H9 (cell line): ENCODE measurements at regions not wholly inside any gene's neighbourhood (a gene's known extent, or its start where the extent isn't known, plus 50 kb on each side); places are given as distances from the start of the nearest gene placed in this dataset.

Experiments
- DNase-seq: peaks from one replicate; pipeline ENCODE4 v3.0.0-alpha.2; 2017
- H2AFZ ChIP-seq: one replicate; pipeline ENCODE4 v1.6.1; 2013; ENCODE audit warnings: mild to moderate bottlenecking, low read length, control low read depth, moderate library complexity
- H2AK5ac ChIP-seq: 2 replicates; pipeline ENCODE4 v1.6.1; 2013; ENCODE audit warnings: low read length, control low read depth, mixed read lengths; ENCODE audit not compliant: insufficient read length
- H2BK120ac ChIP-seq: one replicate; pipeline ENCODE4 v1.6.1; 2013; ENCODE audit warnings: low read depth, mild to moderate bottlenecking, low read length, control low read depth, inconsistent platforms; ENCODE audit not compliant: poor library complexity, severe bottlenecking
- H2BK12ac ChIP-seq: 2 replicates; pipeline ENCODE4 v1.6.1; 2013; ENCODE audit warnings: low read length, control low read depth, mixed read lengths, low read depth; ENCODE audit not compliant: insufficient read length
- H2BK15ac ChIP-seq: 2 replicates; pipeline ENCODE4 v1.6.1; 2013; ENCODE audit warnings: low read depth, low read length, control low read depth
- H2BK20ac ChIP-seq: one replicate; pipeline ENCODE4 v1.6.1; 2013; ENCODE audit warnings: low read depth, mild to moderate bottlenecking, low read length, control low read depth, inconsistent platforms; ENCODE audit not compliant: poor library complexity, severe bottlenecking
- H2BK5ac ChIP-seq: 2 replicates; pipeline ENCODE4 v1.6.1; 2013; ENCODE audit warnings: low read length, control low read depth, mixed read lengths; ENCODE audit not compliant: insufficient read length
- H3K14ac ChIP-seq: 2 replicates; pipeline ENCODE4 v1.6.1; 2013; ENCODE audit warnings: low read length, control low read depth; ENCODE audit not compliant: insufficient read depth
- H3K18ac ChIP-seq: 2 replicates; pipeline ENCODE4 v1.6.1; 2013; ENCODE audit warnings: low read depth, mild to moderate bottlenecking, mixed read lengths, low read length, control low read depth; ENCODE audit not compliant: insufficient read length
- H3K23ac ChIP-seq: 2 replicates; pipeline ENCODE4 v1.6.1; 2013; ENCODE audit warnings: low read length, control low read depth, mixed read lengths, low read depth; ENCODE audit not compliant: insufficient read length
- H3K23me2 ChIP-seq: 2 replicates; pipeline ENCODE4 v1.6.1; 2013; ENCODE audit warnings: low read depth, mild to moderate bottlenecking, mixed read lengths, low read length, control low read depth; ENCODE audit not compliant: insufficient read length, poor library complexity, severe bottlenecking
- H3K27ac ChIP-seq: 2 replicates; pipeline ENCODE4 v1.5.1; 2013; ENCODE audit warnings: low read length, control low read depth, mixed read lengths, low read depth; ENCODE audit not compliant: insufficient read length
- H3K27me3 ChIP-seq: 2 replicates; pipeline ENCODE4 v1.6.1; 2013; ENCODE audit warnings: low read length, control low read depth, inconsistent platforms; ENCODE audit not compliant: insufficient read depth
- H3K4ac ChIP-seq: 2 replicates; pipeline ENCODE4 v1.6.1; 2013; ENCODE audit warnings: low read depth, mild to moderate bottlenecking, control low read depth, inconsistent platforms, low read length, moderate library complexity
- H3K4me1 ChIP-seq: 2 replicates; pipeline ENCODE4 v1.6.1; 2013; ENCODE audit warnings: low read length, control low read depth, inconsistent platforms; ENCODE audit not compliant: insufficient read depth
- H3K4me2 ChIP-seq: 2 replicates; pipeline ENCODE4 v1.6.1; 2013; ENCODE audit warnings: low read length, control low read depth, mixed read lengths; ENCODE audit not compliant: insufficient read length, insufficient read depth
- H3K56ac ChIP-seq: 2 replicates; pipeline ENCODE4 v1.6.1; 2013; ENCODE audit warnings: low read depth, mild to moderate bottlenecking, mixed read lengths, low read length, control low read depth; ENCODE audit not compliant: insufficient read length
- H3K79me1 ChIP-seq: 2 replicates; pipeline ENCODE4 v1.6.1; 2013; ENCODE audit warnings: low read depth, mild to moderate bottlenecking, moderate library complexity, low read length, control low read depth, inconsistent platforms; ENCODE audit not compliant: insufficient read depth, poor library complexity, severe bottlenecking
- H3K79me2 ChIP-seq: 2 replicates; pipeline ENCODE4 v1.6.1; 2013; ENCODE audit warnings: low read length, control low read depth, inconsistent platforms; ENCODE audit not compliant: insufficient read depth
- H3K9ac ChIP-seq: 2 replicates; pipeline ENCODE4 v1.6.1; 2013; ENCODE audit warnings: low read length, control low read depth, mixed read lengths; ENCODE audit not compliant: insufficient read length; ENCODE audit errors: extremely low read depth
- H3K9me3 ChIP-seq: one replicate; pipeline ENCODE4 v1.6.1; 2013; ENCODE audit warnings: low read depth, low read length, inconsistent platforms; ENCODE audit not compliant: control insufficient read depth
- H3T11ph ChIP-seq: one replicate; pipeline ENCODE4 v1.6.1; 2013; ENCODE audit warnings: mild to moderate bottlenecking, low read length, control low read depth, inconsistent platforms
- H4K20me1 ChIP-seq: one replicate; pipeline ENCODE4 v1.6.1; 2013; ENCODE audit not compliant: control insufficient read depth, insufficient read length, insufficient read depth
- H4K5ac ChIP-seq: 2 replicates; pipeline ENCODE4 v1.6.1; 2013; ENCODE audit warnings: low read depth, mild to moderate bottlenecking, mixed read lengths, low read length, control low read depth; ENCODE audit not compliant: insufficient read length
- H4K8ac ChIP-seq: replicated peaks from 2 replicates; pipeline ENCODE4 v1.6.1; 2013; ENCODE audit warnings: low read length, control low read depth, mixed read lengths, low read depth; ENCODE audit not compliant: insufficient read length
- H4K91ac ChIP-seq: 2 replicates; pipeline ENCODE4 v1.6.1; 2013; ENCODE audit warnings: low read depth, mild to moderate bottlenecking, moderate library complexity, mixed read lengths, low read length, control low read depth; ENCODE audit not compliant: insufficient read length
- H3K27ac Mint-ChIP-seq, 3 experiments: 2 replicates in 2 of 3; 3 replicates in 1 of 3; pipeline ENCODE4 v1.8.0; 2020 to 2021; ENCODE audit warnings: mixed read lengths in 3 of 3, mild to moderate bottlenecking in 1 of 3, moderate library complexity in 1 of 3
- H3K27me3 Mint-ChIP-seq: 2 replicates; pipeline ENCODE4 v1.8.0; 2021; ENCODE audit warnings: low read depth, mild to moderate bottlenecking, moderate library complexity, mixed read lengths
- H3K36me3 Mint-ChIP-seq, 3 experiments: 2 replicates in 2 of 3; 3 replicates in 1 of 3; pipeline ENCODE4 v1.8.0; 2020 to 2021; ENCODE audit warnings: low read depth in 3 of 3, mixed read lengths in 3 of 3; ENCODE audit not compliant: insufficient read depth in 1 of 3
- H3K4me1 Mint-ChIP-seq, 2 experiments: 2 replicates each; pipeline ENCODE4 v1.8.0; 2020; ENCODE audit warnings: mixed read lengths in 2 of 2
- H3K4me3 Mint-ChIP-seq, 2 experiments: 2 replicates in 1 of 2; 3 replicates in 1 of 2; pipeline ENCODE4 v1.8.0; 2020 to 2021; ENCODE audit warnings: mild to moderate bottlenecking in 2 of 2, mixed read lengths in 2 of 2, moderate library complexity in 1 of 2
- H3K9me3 Mint-ChIP-seq, 2 experiments: 2 replicates in 1 of 2; 3 replicates in 1 of 2; pipeline ENCODE4 v1.8.0; 2020; ENCODE audit warnings: mild to moderate bottlenecking in 2 of 2, mixed read lengths in 2 of 2, moderate library complexity in 1 of 2
- WGBS: extraction: QIAGEN DNeasy Blood & Tissue Kit; methylation state at CpG from one replicate; pipeline ENCODE4 v1.1.7; 2013; ENCODE audit warnings: missing lambda C conversion rate, low lambda C conversion rate, mixed read lengths; ENCODE audit not compliant: insufficient read length; ENCODE audit errors: extremely low coverage; 5-methylcytosine and 5-hydroxymethylcytosine counted together
- TF ChIP-seq, protein P1 (sequence below): fragments of 200-600 bp; sonication (generic); conservative IDR thresholded peaks from 3 replicates; pipeline ENCODE4 v1.8.0; 2021; ENCODE audit warnings: antibody characterized with exemption, mild to moderate bottlenecking

DNA sequence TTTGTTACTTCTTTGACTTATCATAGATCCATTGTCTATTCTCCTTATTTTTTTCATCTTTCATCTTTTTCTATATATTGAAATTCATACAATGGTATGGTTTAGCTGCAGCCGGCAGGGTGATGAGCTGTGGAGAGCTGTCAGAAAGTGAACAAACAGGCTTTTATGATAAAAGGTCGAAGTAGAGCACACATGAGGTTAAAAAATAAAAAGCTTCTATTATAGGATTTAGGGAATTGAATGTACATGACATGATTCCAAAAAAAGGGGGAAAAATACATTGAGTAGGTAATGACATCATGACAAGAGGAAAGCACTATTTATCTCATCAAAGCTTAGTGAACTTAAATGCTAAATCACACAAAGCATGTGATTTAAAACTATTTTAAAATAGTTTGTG, 884.8 kb downstream of the METTL15 start:
- Mint-ChIP-seq H3K27ac (no peak overlapping the region), H3K9me3 (no peaks in the 10 kb centered on the region), H3K4me1 (no peaks in the 10 kb centered on the region), H3K4me3 (no peak overlapping the region), H3K36me3 (no peaks in the 10 kb centered on the region), H3K27me3 (no peaks in the 10 kb centered on the region)
- H4K20me1 ChIP-seq: no peaks in the 10 kb centered on the region
- H2AFZ ChIP-seq: no peak overlapping the region
- no peak overlapping the region for H3K14ac ChIP-seq
- no peak overlapping the region for H4K5ac ChIP-seq
- DNase-seq: no peak
- H3K4me2 ChIP-seq: no peak overlapping the region
- no peaks in the 10 kb centered on the region for H3K79me2 ChIP-seq
- no peaks in the 10 kb centered on the region for H3K9me3 ChIP-seq
- H2BK12ac ChIP-seq: no peak overlapping the region
- H3K9ac ChIP-seq: no peak overlapping the region
- no peaks in the 10 kb centered on the region for H3K27me3 ChIP-seq
- H3K56ac ChIP-seq: no peak overlapping the region
- H4K8ac ChIP-seq: no peak overlapping the region
- no peak overlapping the region for H3T11ph ChIP-seq
- no peaks in the 10 kb centered on the region for H3K23me2 ChIP-seq
- H3K4me1 ChIP-seq: no peaks in the 10 kb centered on the region
- no peak overlapping the region for H3K23ac ChIP-seq
- no peak overlapping the region for H3K27ac ChIP-seq
- H2BK5ac ChIP-seq: no peak overlapping the region
- H4K91ac ChIP-seq: no peak overlapping the region
- WGBS: no CpG with 5 or more reads among the region's 2 CpGs
- H3K79me1 ChIP-seq: no peaks in the 10 kb centered on the region
- no peak overlapping the region for H3K4ac ChIP-seq
- H2BK20ac ChIP-seq: no peak overlapping the region
- H2BK15ac ChIP-seq: no peak overlapping the region
- H3K18ac ChIP-seq: no peak overlapping the region
- no peak overlapping the region for H2AK5ac ChIP-seq
- no peak overlapping the region for H2BK120ac ChIP-seq
- TF ChIP-seq, protein P1, sequence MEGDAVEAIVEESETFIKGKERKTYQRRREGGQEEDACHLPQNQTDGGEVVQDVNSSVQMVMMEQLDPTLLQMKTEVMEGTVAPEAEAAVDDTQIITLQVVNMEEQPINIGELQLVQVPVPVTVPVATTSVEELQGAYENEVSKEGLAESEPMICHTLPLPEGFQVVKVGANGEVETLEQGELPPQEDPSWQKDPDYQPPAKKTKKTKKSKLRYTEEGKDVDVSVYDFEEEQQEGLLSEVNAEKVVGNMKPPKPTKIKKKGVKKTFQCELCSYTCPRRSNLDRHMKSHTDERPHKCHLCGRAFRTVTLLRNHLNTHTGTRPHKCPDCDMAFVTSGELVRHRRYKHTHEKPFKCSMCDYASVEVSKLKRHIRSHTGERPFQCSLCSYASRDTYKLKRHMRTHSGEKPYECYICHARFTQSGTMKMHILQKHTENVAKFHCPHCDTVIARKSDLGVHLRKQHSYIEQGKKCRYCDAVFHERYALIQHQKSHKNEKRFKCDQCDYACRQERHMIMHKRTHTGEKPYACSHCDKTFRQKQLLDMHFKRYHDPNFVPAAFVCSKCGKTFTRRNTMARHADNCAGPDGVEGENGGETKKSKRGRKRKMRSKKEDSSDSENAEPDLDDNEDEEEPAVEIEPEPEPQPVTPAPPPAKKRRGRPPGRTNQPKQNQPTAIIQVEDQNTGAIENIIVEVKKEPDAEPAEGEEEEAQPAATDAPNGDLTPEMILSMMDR: no peak
